ENCODE measurements at regions not wholly inside any gene's neighbourhood (a gene's known extent, or its start where the extent isn't known, plus 50 kb on each side); places are given as distances from the start of the nearest gene placed in this dataset.

GRCh38 chr9:81162361-81162760, 527.0 kb downstream of the TLE1 start:
- Histone ChIP-seq H3K9ac (ENCODE audit: low read depth, low read length, poor library complexity) (no peak overlapping the region), H3K4me1 (ENCODE audit: control insufficient read depth in 2 of 2, insufficient read depth in 1 of 2, low read depth in 1 of 2, low read length in 2 of 2) (no peaks in the 10 kb centered on the region), H4K8ac (ENCODE audit: low read depth, low read length) (no peak overlapping the region), H2AK5ac (ENCODE audit: low read depth, low read length) (no peak overlapping the region), H3K4me2 (ENCODE audit: insufficient read depth, low read length, poor library complexity, severe bottlenecking) (no peak overlapping the region), H2AFZ (ENCODE audit: low read length) (no peak overlapping the region), H3K36me3 (replicated peaks in 1 of 2; ENCODE audit: control insufficient read depth in 2 of 2, insufficient read depth in 2 of 2, low read length in 2 of 2) (no peaks in the 10 kb centered on the region), H3K4me3 (ENCODE audit: low read length in 2 of 2) (no peak overlapping the region), H3K14ac (ENCODE audit: low read length) (no peak overlapping the region), H2BK15ac (ENCODE audit: low read length) (no peak overlapping the region), H3K27ac (replicated peaks; ENCODE audit: low read length) (no peak overlapping the region), H3K79me1 (ENCODE audit: low read depth, low read length) (no peaks in the 10 kb centered on the region), H3K18ac (ENCODE audit: low read length) (no peak overlapping the region), H3K27me3 (ENCODE audit: control insufficient read depth in 3 of 3, insufficient read depth in 3 of 3, low read depth in 1 of 3, low read length in 3 of 3) (no peaks in the 10 kb centered on the region), H3K23ac (ENCODE audit: low read depth, low read length, poor library complexity) (no peak overlapping the region), H2BK5ac (ENCODE audit: low read length) (no peak overlapping the region), H2BK120ac (ENCODE audit: low read depth, low read length) (no peak overlapping the region), H4K91ac (ENCODE audit: low read depth, low read length, poor library complexity) (no peak overlapping the region), H3K4ac (ENCODE audit: low read length) (no peak overlapping the region), H2BK12ac (ENCODE audit: low read length) (no peak overlapping the region), H3K9me3 (replicated peaks in 1 of 2; ENCODE audit: control insufficient read depth in 2 of 2, insufficient read depth in 1 of 2, low read depth in 1 of 2, low read length in 2 of 2) (no peaks in the 10 kb centered on the region)
- no peak for DNase-seq (ENCODE audit: low spot score)
- no CpG with 5 or more reads among the region's 11 CpGs for WGBS, 2 donors (ENCODE audit: extremely low coverage in 2 of 2, insufficient read length in 2 of 2, insufficient replicate concordance in 1 of 2)

DNA sequence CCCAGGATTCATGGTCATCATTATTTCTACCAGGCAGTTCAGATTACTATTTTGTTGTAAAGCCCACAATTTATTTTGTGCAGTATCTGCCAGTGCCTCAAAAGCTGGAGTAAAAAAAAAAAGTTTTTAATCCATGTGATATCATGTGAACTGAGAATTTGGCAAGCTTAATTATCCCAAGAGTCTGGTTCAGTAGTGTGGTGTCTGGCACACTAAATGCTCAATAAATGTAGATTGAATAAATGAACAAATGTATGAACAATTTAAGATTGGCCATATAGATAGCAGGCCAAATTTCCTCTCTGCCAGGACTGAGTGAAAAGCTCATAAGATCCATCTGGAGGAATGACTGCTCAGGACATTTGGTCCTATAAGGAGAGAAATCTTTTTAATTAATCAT, 533.0 kb downstream of the TLE1 start:
- Histone ChIP-seq H3K14ac (ENCODE audit: low read length) (no peak overlapping the region), H2BK12ac (ENCODE audit: low read length) (no peak overlapping the region), H3K79me1 (ENCODE audit: low read depth, low read length) (no peaks in the 10 kb centered on the region), H3K9ac (ENCODE audit: low read depth, low read length, poor library complexity) (no peak overlapping the region), H3K27ac (replicated peaks; ENCODE audit: low read length) (no peak overlapping the region), H2BK120ac (ENCODE audit: low read depth, low read length) (no peak overlapping the region), H2BK5ac (ENCODE audit: low read length) (no peak overlapping the region), H3K4me3 (ENCODE audit: low read length in 2 of 2) (no peak overlapping the region), H3K4me1 (ENCODE audit: control insufficient read depth in 2 of 2, insufficient read depth in 1 of 2, low read depth in 1 of 2, low read length in 2 of 2) (no peaks in the 10 kb centered on the region), H2AFZ (ENCODE audit: low read length) (no peak overlapping the region), H3K9me3 (replicated peaks in 1 of 2; ENCODE audit: control insufficient read depth in 2 of 2, insufficient read depth in 1 of 2, low read depth in 1 of 2, low read length in 2 of 2) (peaks cover 0 to 3% of the 10 kb centered on the region in 2 donors), H4K8ac (ENCODE audit: low read depth, low read length) (no peak overlapping the region), H3K4me2 (ENCODE audit: insufficient read depth, low read length, poor library complexity, severe bottlenecking) (no peak overlapping the region), H2BK15ac (ENCODE audit: low read length) (no peak overlapping the region), H2AK5ac (ENCODE audit: low read depth, low read length) (no peak overlapping the region), H3K36me3 (replicated peaks in 1 of 2; ENCODE audit: control insufficient read depth in 2 of 2, insufficient read depth in 2 of 2, low read length in 2 of 2) (no peaks in the 10 kb centered on the region), H3K4ac (ENCODE audit: low read length) (no peak overlapping the region), H3K18ac (ENCODE audit: low read length) (no peak overlapping the region), H3K27me3 (ENCODE audit: control insufficient read depth in 3 of 3, insufficient read depth in 3 of 3, low read depth in 1 of 3, low read length in 3 of 3) (no peaks in the 10 kb centered on the region), H4K91ac (ENCODE audit: low read depth, low read length, poor library complexity) (no peak overlapping the region), H3K23ac (ENCODE audit: low read depth, low read length, poor library complexity) (no peak overlapping the region)
- DNase-seq (ENCODE audit: low spot score), result no peak

DNA sequence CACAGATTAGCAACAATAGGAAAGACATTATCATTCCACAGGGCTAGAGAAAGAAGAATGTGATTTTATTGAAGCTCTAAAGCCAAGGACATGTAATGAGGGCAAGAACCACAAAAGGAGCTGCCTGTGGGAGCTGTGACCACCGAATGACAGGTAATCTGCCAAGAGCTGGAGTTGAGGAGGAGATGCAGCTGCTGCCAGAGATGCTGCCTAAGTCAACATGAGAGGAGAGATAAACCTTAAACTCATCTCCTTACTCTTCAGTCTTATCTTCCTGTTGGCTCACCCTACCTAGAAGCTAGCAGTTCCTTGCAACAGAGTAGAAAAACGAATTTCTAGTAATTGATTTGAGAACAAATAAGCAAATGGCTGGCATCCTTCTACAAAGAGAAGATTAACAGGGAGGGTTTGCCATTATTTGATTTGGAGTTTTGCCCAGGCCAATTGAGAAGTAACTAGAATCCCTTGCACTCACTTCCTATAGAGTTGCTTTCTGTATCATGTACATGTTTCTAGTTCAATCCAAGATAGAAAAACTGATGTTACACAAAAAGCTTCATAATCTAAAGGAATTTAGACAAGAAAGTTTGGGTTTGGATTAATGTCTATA, 539.2 kb downstream of the TLE1 start:
- Histone ChIP-seq H4K91ac (ENCODE audit: low read depth, low read length, poor library complexity) (no peak overlapping the region), H3K27me3 (ENCODE audit: control insufficient read depth in 3 of 3, insufficient read depth in 3 of 3, low read depth in 1 of 3, low read length in 3 of 3) (no peaks in the 10 kb centered on the region)

GRCh38 chr9:81146684-81147337, 542.5 kb downstream of the TLE1 start:
- Histone ChIP-seq H4K91ac (ENCODE audit: low read depth, low read length, poor library complexity) (no peak overlapping the region), H4K8ac (ENCODE audit: low read depth, low read length) (no peak overlapping the region), H2BK12ac (ENCODE audit: low read length) (no peak overlapping the region), H3K27ac (replicated peaks; ENCODE audit: low read length) (no peak overlapping the region), H3K23ac (ENCODE audit: low read depth, low read length, poor library complexity) (no peak overlapping the region), H2AFZ (ENCODE audit: low read length) (no peak overlapping the region), H3K4me3 (ENCODE audit: low read length in 2 of 2) (no peak overlapping the region), H3K79me1 (ENCODE audit: low read depth, low read length) (no peaks in the 10 kb centered on the region), H3K9me3 (replicated peaks in 1 of 2; ENCODE audit: control insufficient read depth in 2 of 2, insufficient read depth in 1 of 2, low read depth in 1 of 2, low read length in 2 of 2) (no peaks in the 10 kb centered on the region), H3K27me3 (ENCODE audit: control insufficient read depth in 3 of 3, insufficient read depth in 3 of 3, low read depth in 1 of 3, low read length in 3 of 3) (no peaks in the 10 kb centered on the region), H3K36me3 (replicated peaks in 1 of 2; ENCODE audit: control insufficient read depth in 2 of 2, insufficient read depth in 2 of 2, low read length in 2 of 2) (no peaks in the 10 kb centered on the region), H3K4me1 (ENCODE audit: control insufficient read depth in 2 of 2, insufficient read depth in 1 of 2, low read depth in 1 of 2, low read length in 2 of 2) (peaks cover 0 to 2% of the 10 kb centered on the region in 2 donors), H3K9ac (ENCODE audit: low read depth, low read length, poor library complexity) (no peak overlapping the region), H3K14ac (ENCODE audit: low read length) (no peak overlapping the region), H2BK120ac (ENCODE audit: low read depth, low read length) (no peak overlapping the region), H2BK15ac (ENCODE audit: low read length) (no peak overlapping the region), H3K4me2 (ENCODE audit: insufficient read depth, low read length, poor library complexity, severe bottlenecking) (no peak overlapping the region), H3K18ac (ENCODE audit: low read length) (no peak overlapping the region), H2AK5ac (ENCODE audit: low read depth, low read length) (no peak overlapping the region), H3K4ac (ENCODE audit: low read length) (no peak overlapping the region), H2BK5ac (ENCODE audit: low read length) (no peak overlapping the region)
- no peak for DNase-seq (ENCODE audit: low spot score)
- no CpG with 5 or more reads among the region's 4 CpGs for WGBS, 2 donors (ENCODE audit: extremely low coverage in 2 of 2, insufficient read length in 2 of 2, insufficient replicate concordance in 1 of 2)

More for the DNA sequence above, 539.2 kb downstream of the TLE1 start:
- H2AK5ac ChIP-seq (ENCODE audit: low read depth, low read length), result no peak overlapping the region
- no peak overlapping the region for H2BK15ac ChIP-seq (ENCODE audit: low read length)
- DNase-seq (ENCODE audit: low spot score), result no peak
- WGBS, 2 donors (ENCODE audit: extremely low coverage in 2 of 2, insufficient read length in 2 of 2, insufficient replicate concordance in 1 of 2), result no CpG with 5 or more reads among the region's 2 CpGs
- H3K18ac ChIP-seq (ENCODE audit: low read length), result no peak overlapping the region
- H3K4me1 ChIP-seq (ENCODE audit: control insufficient read depth in 2 of 2, insufficient read depth in 1 of 2, low read depth in 1 of 2, low read length in 2 of 2), result peaks cover 0 to 2% of the 10 kb centered on the region in 2 donors
- no peak overlapping the region for H3K27ac ChIP-seq (replicated peaks; ENCODE audit: low read length)
- H3K14ac ChIP-seq (ENCODE audit: low read length), result no peak overlapping the region
- no peak overlapping the region for H2BK12ac ChIP-seq (ENCODE audit: low read length)
- H2AFZ ChIP-seq (ENCODE audit: low read length), result no peak overlapping the region
- H3K36me3 ChIP-seq (replicated peaks in 1 of 2; ENCODE audit: control insufficient read depth in 2 of 2, insufficient read depth in 2 of 2, low read length in 2 of 2), result no peaks in the 10 kb centered on the region
- H3K23ac ChIP-seq (ENCODE audit: low read depth, low read length, poor library complexity), result no peak overlapping the region
- H4K8ac ChIP-seq (ENCODE audit: low read depth, low read length), result no peak overlapping the region
- H3K9me3 ChIP-seq (replicated peaks in 1 of 2; ENCODE audit: control insufficient read depth in 2 of 2, insufficient read depth in 1 of 2, low read depth in 1 of 2, low read length in 2 of 2), result peaks cover 0 to 3% of the 10 kb centered on the region in 2 donors
- no peak overlapping the region for H2BK120ac ChIP-seq (ENCODE audit: low read depth, low read length)
- no peak overlapping the region for H3K4ac ChIP-seq (ENCODE audit: low read length)
- no peak overlapping the region for H2BK5ac ChIP-seq (ENCODE audit: low read length)
- no peaks in the 10 kb centered on the region for H3K79me1 ChIP-seq (ENCODE audit: low read depth, low read length)
- no peak overlapping the region for H3K4me2 ChIP-seq (ENCODE audit: insufficient read depth, low read length, poor library complexity, severe bottlenecking)
- no peak overlapping the region for H3K9ac ChIP-seq (ENCODE audit: low read depth, low read length, poor library complexity)
- H3K4me3 ChIP-seq (ENCODE audit: low read length in 2 of 2), result no peak overlapping the region
